ENCODE measurements at regions not wholly inside any gene's neighbourhood (a gene's known extent, or its start where the extent isn't known, plus 50 kb on each side); places are given as distances from the start of the nearest gene placed in this dataset.

DNA sequence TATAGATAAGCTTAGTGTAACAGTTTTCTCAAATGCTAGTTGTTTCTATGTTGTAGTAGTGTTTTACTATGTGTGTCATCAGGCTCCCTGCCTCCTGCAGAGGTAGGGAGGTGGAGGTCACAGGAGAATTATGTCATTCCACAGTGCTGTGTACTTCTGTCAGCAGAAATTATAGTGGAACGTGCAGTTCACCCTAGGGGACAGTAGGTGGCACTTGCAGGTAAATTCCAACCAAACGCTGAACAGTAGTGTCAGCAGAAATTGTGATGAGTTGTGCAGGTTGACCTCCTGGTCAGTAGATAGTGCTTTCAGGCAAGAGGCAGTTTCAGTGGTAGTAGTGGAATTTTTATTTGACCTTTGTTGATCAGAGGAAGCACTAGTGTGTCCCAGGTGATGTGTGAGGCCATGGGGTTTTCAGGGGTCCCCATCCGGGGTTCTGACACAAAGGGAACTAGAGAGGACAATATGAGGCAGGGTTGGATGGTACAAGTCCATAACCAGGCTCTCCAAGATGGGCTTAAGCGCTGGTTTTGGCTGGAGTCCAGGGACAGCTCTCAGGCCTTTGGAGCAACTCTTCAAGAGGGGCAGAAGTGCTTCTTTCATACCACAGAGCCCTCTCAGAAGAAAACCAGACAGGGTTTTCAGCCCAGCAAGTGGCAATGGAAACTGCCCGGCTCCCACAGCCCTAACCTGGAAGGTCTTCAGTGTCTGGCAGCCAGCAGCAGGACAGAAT lies 402.9 kb downstream of the CYLC2 start:
- TF ChIP-seq FOXM1 (IDR thresholded peaks at IDR 0.05; ENCODE audit: borderline replicate concordance, low read depth) (no peak), EP300 (IDR thresholded peaks at IDR 0.05; ENCODE audit: borderline replicate concordance) (no peak), EGR1 (IDR thresholded peaks at IDR 0.05) (no peak), NFIC (IDR thresholded peaks at IDR 0.05) (no peak), ZBTB7A (IDR thresholded peaks at IDR 0.05; ENCODE audit: low read depth) (no peak), TEAD4 (IDR thresholded peaks at IDR 0.05) (peak; percentile 71), TAF1 (IDR thresholded peaks at IDR 0.05; ENCODE audit: low read depth) (no peak), CEBPB (IDR thresholded peaks at IDR 0.05) (no peak)
- TF ChIP-seq, protein P1, sequence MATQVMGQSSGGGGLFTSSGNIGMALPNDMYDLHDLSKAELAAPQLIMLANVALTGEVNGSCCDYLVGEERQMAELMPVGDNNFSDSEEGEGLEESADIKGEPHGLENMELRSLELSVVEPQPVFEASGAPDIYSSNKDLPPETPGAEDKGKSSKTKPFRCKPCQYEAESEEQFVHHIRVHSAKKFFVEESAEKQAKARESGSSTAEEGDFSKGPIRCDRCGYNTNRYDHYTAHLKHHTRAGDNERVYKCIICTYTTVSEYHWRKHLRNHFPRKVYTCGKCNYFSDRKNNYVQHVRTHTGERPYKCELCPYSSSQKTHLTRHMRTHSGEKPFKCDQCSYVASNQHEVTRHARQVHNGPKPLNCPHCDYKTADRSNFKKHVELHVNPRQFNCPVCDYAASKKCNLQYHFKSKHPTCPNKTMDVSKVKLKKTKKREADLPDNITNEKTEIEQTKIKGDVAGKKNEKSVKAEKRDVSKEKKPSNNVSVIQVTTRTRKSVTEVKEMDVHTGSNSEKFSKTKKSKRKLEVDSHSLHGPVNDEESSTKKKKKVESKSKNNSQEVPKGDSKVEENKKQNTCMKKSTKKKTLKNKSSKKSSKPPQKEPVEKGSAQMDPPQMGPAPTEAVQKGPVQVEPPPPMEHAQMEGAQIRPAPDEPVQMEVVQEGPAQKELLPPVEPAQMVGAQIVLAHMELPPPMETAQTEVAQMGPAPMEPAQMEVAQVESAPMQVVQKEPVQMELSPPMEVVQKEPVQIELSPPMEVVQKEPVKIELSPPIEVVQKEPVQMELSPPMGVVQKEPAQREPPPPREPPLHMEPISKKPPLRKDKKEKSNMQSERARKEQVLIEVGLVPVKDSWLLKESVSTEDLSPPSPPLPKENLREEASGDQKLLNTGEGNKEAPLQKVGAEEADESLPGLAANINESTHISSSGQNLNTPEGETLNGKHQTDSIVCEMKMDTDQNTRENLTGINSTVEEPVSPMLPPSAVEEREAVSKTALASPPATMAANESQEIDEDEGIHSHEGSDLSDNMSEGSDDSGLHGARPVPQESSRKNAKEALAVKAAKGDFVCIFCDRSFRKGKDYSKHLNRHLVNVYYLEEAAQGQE (IDR thresholded peaks at IDR 0.05; ENCODE audit: low read depth) = no peak
- TF ChIP-seq, protein P2, sequence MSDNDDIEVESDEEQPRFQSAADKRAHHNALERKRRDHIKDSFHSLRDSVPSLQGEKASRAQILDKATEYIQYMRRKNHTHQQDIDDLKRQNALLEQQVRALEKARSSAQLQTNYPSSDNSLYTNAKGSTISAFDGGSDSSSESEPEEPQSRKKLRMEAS (IDR thresholded peaks at IDR 0.05) = no peak
